Mesothelial cell of epicardium (in vitro differentiated cells): ENCODE measurements at regions not wholly inside any gene's neighbourhood (a gene's known extent, or its start where the extent isn't known, plus 50 kb on each side); places are given as distances from the start of the nearest gene placed in this dataset.
"Not testable (repeated sequence)": the region's sequence is repeated elsewhere in the genome, so short reads cannot be mapped to it uniquely, and the experiment has no call there.

Source experiments
- DNase-seq, 2 experiments: peaks; one replicate each; pipeline ENCODE4 v3.0.0; 2021; ENCODE audit warnings: low spot score in 2 of 2; ENCODE audit not compliant: unreplicated experiment in 2 of 2
- H3K27ac Mint-ChIP-seq: 2 replicates; pipeline ENCODE4 v1.8.0; 2021; ENCODE audit warnings: mixed read lengths
- H3K27me3 Mint-ChIP-seq: 2 replicates; pipeline ENCODE4 v1.8.0; 2021; ENCODE audit warnings: low read depth, mixed read lengths
- H3K36me3 Mint-ChIP-seq: 2 replicates; pipeline ENCODE4 v1.8.0; 2021; ENCODE audit warnings: mixed read lengths
- H3K4me1 Mint-ChIP-seq: 2 replicates; pipeline ENCODE4 v1.8.0; 2021; ENCODE audit warnings: mixed read lengths
- H3K4me3 Mint-ChIP-seq: 2 replicates; pipeline ENCODE4 v1.8.0; 2021; ENCODE audit warnings: mild to moderate bottlenecking, moderate library complexity, mixed read lengths
- H3K9me3 Mint-ChIP-seq: 2 replicates; pipeline ENCODE4 v1.8.0; 2021; ENCODE audit warnings: mixed read lengths
- CTCF ChIP-seq: fragments of 200-600 bp; sonication (generic); IDR thresholded peaks from one replicate; pipeline ENCODE4 v1.5.0; 2021; ENCODE audit warnings: antibody characterized with exemption; ENCODE audit not compliant: unreplicated experiment

- peaks cover 8% of the 10 kb centered on the region for H3K4me1 Mint-ChIP-seq
- H3K9me3 Mint-ChIP-seq, result peaks cover 4% of the 10 kb centered on the region
- peaks cover 5% of the 10 kb centered on the region for H3K27me3 Mint-ChIP-seq
- TF ChIP-seq CTCF, result no peak
- H3K27ac Mint-ChIP-seq, result no peak overlapping the region
- H3K36me3 Mint-ChIP-seq, result no peaks in the 10 kb centered on the region
- no peak overlapping the region for H3K4me3 Mint-ChIP-seq
- no peak for DNase-seq
Observed at GRCh38 chr6:128711149-128711548, 171.8 kb upstream of the LAMA2 start.

- Mint-ChIP-seq H3K9me3 (peaks cover 4% of the 10 kb centered on the region), H3K27ac (no peak overlapping the region), H3K36me3 (no peaks in the 10 kb centered on the region), H3K4me1 (peaks cover 8% of the 10 kb centered on the region), H3K27me3 (no peaks in the 10 kb centered on the region), H3K4me3 (no peak overlapping the region)
- TF ChIP-seq CTCF, result no peak
- DNase-seq, result no peak
Observed at GRCh38 chr6:128710315-128710714, 172.6 kb upstream of the LAMA2 start.

GRCh38 chr6:128704601-128705000, 178.3 kb upstream of the LAMA2 start:
- no peak overlapping the region for H3K4me3 Mint-ChIP-seq
- H3K4me1 Mint-ChIP-seq, result no peaks in the 10 kb centered on the region
- no peaks in the 10 kb centered on the region for H3K36me3 Mint-ChIP-seq
- DNase-seq, result no peak
- peaks cover 16% of the 10 kb centered on the region for H3K9me3 Mint-ChIP-seq
- H3K27me3 Mint-ChIP-seq, result no peaks in the 10 kb centered on the region
- no peak overlapping the region for H3K27ac Mint-ChIP-seq
- TF ChIP-seq CTCF, result no peak

- H3K27me3 Mint-ChIP-seq, DNase-seq, H3K4me1 Mint-ChIP-seq, H3K36me3 Mint-ChIP-seq, H3K27ac Mint-ChIP-seq, H3K4me3 Mint-ChIP-seq: not testable (repeated sequence)
- peaks cover 16% of the 10 kb centered on the region for H3K9me3 Mint-ChIP-seq
Observed at GRCh38 chr6:128703794-128704193, 179.1 kb upstream of the LAMA2 start.

GRCh38 chr6:128696691-128697689, 176.6 kb upstream of the PTPRK start:
- no peak overlapping the region for H3K27ac Mint-ChIP-seq
- no peak overlapping the region for H3K4me3 Mint-ChIP-seq
- no peak for DNase-seq
- no peaks in the 10 kb centered on the region for H3K27me3 Mint-ChIP-seq
- peaks cover 2% of the 10 kb centered on the region for H3K9me3 Mint-ChIP-seq
- no peaks in the 10 kb centered on the region for H3K36me3 Mint-ChIP-seq
- no peak for TF ChIP-seq CTCF
- no peaks in the 10 kb centered on the region for H3K4me1 Mint-ChIP-seq

- H3K36me3 Mint-ChIP-seq, result no peaks in the 10 kb centered on the region
- H3K9me3 Mint-ChIP-seq, result no peaks in the 10 kb centered on the region
- no peaks in the 10 kb centered on the region for H3K4me1 Mint-ChIP-seq
- H3K27ac Mint-ChIP-seq, result no peak overlapping the region
- DNase-seq, result no peak
- no peak for TF ChIP-seq CTCF
- no peak overlapping the region for H3K4me3 Mint-ChIP-seq
- no peaks in the 10 kb centered on the region for H3K27me3 Mint-ChIP-seq
Observed at GRCh38 chr6:128694303-128695009, 174.1 kb upstream of the PTPRK start.
